HFFc6 (cell line): ENCODE measurements at regions not wholly inside any gene's neighbourhood (a gene's known extent, or its start where the extent isn't known, plus 50 kb on each side); places are given as distances from the start of the nearest gene placed in this dataset.
A peak's percentile ranks its signal among the peaks of the same experiment; 100 is the strongest.

Experiments
- DNase-seq: peaks from one replicate; pipeline ENCODE4 v3.0.0-alpha.2; 2018
- H3K27ac Mint-ChIP-seq: 2 replicates; pipeline ENCODE4 v1.8.0; 2020; ENCODE audit warnings: mild to moderate bottlenecking, mixed read lengths
- H3K27me3 Mint-ChIP-seq: 2 replicates; pipeline ENCODE4 v1.8.0; 2021; ENCODE audit warnings: mild to moderate bottlenecking, moderate library complexity, mixed read lengths; ENCODE audit not compliant: insufficient read depth
- H3K36me3 Mint-ChIP-seq: 2 replicates; pipeline ENCODE4 v1.8.0; 2021; ENCODE audit warnings: low read depth, mixed read lengths
- H3K4me1 Mint-ChIP-seq: 2 replicates; pipeline ENCODE4 v1.8.0; 2020; ENCODE audit warnings: low read depth, mixed read lengths
- H3K4me3 Mint-ChIP-seq: 2 replicates; pipeline ENCODE4 v1.8.0; 2020; ENCODE audit warnings: mild to moderate bottlenecking, moderate library complexity, mixed read lengths
- H3K9me3 Mint-ChIP-seq: 2 replicates; pipeline ENCODE4 v1.8.0; 2020; ENCODE audit warnings: mild to moderate bottlenecking, mixed read lengths
- CTCF ChIP-seq: fragments of 200-600 bp; sonication (generic); IDR thresholded peaks from 2 replicates; pipeline ENCODE4 v1.5.0; 2021; ENCODE audit warnings: antibody characterized with exemption, mild to moderate bottlenecking

- H3K36me3 Mint-ChIP-seq: no peaks in the 10 kb centered on the region
These were observed 72.2 kb upstream of the EEPD1 start for GRCh38 chr7:36080843-36081242.

GRCh38 chr7:36082216-36082615 is 70.8 kb upstream of the EEPD1 start:
- peaks cover 7% of the 10 kb centered on the region for H3K27me3 Mint-ChIP-seq
- H3K4me1 Mint-ChIP-seq: 0 out of 2 replicates have a peak, but pooled peaks cover 5% of the 10 kb centered on the region
- H3K4me3 Mint-ChIP-seq: no peak overlapping the region
- no peaks in the 10 kb centered on the region for H3K9me3 Mint-ChIP-seq
- H3K36me3 Mint-ChIP-seq: no peaks in the 10 kb centered on the region
- no peak for DNase-seq
- H3K27ac Mint-ChIP-seq: no peak overlapping the region
- no peak for TF ChIP-seq CTCF

More at GRCh38 chr7:36080843-36081242, 72.2 kb upstream of the EEPD1 start:
- Mint-ChIP-seq H3K9me3 (no peaks in the 10 kb centered on the region), H3K4me3 (no peak overlapping the region), H3K27ac (no peak overlapping the region), H3K27me3 (peaks cover 7% of the 10 kb centered on the region), H3K4me1 (0 out of 2 replicates have a peak, but pooled peaks cover 5% of the 10 kb centered on the region)
- TF ChIP-seq CTCF: no peak
- DNase-seq: no peak

- H3K9me3 Mint-ChIP-seq: no peaks in the 10 kb centered on the region; the same call in 1 of the 2 replicates
- no peak overlapping the region for H3K27ac Mint-ChIP-seq
- H3K36me3 Mint-ChIP-seq: no peaks in the 10 kb centered on the region
- H3K27me3 Mint-ChIP-seq: peaks cover 8% of the 10 kb centered on the region
- no peak for TF ChIP-seq CTCF
- no peak overlapping the region for H3K4me3 Mint-ChIP-seq
- 0 out of 2 replicates have a peak, but pooled peaks cover 5% of the 10 kb centered on the region for H3K4me1 Mint-ChIP-seq
- DNase-seq: no peak
These were observed 70.1 kb upstream of the EEPD1 start for GRCh38 chr7:36082910-36083309.

- Mint-ChIP-seq H3K9me3 (no peaks in the 10 kb centered on the region; the same call in 1 of the 2 replicates), H3K4me3 (no peak overlapping the region), H3K36me3 (no peaks in the 10 kb centered on the region), H3K4me1 (0 out of 2 replicates have a peak, but pooled peaks cover 5% of the 10 kb centered on the region), H3K27me3 (peaks cover 12% of the 10 kb centered on the region), H3K27ac (no peak overlapping the region)
- TF ChIP-seq CTCF: no peak
- no peak for DNase-seq
These were observed 69.3 kb upstream of the EEPD1 start for GRCh38 chr7:36083626-36084380.

GRCh38 chr7:36084485-36085091 is 68.5 kb upstream of the EEPD1 start:
- DNase-seq: no peak
- no peak overlapping the region for H3K4me3 Mint-ChIP-seq
- H3K36me3 Mint-ChIP-seq: no peaks in the 10 kb centered on the region
- H3K9me3 Mint-ChIP-seq: no peaks in the 10 kb centered on the region; the same call in 1 of the 2 replicates
- 0 out of 2 replicates have a peak, but pooled peaks cover 4% of the 10 kb centered on the region for H3K4me1 Mint-ChIP-seq
- H3K27ac Mint-ChIP-seq: no peak overlapping the region
- H3K27me3 Mint-ChIP-seq: peaks cover 12% of the 10 kb centered on the region
- peak; percentile 18; the same call in 1 of the 2 replicates for TF ChIP-seq CTCF
